HL-60/S4 (cell line): ENCODE measurements at regions not wholly inside any gene's neighbourhood (a gene's known extent, or its start where the extent isn't known, plus 50 kb on each side); places are given as distances from the start of the nearest gene placed in this dataset.
"Not testable (repeated sequence)": the region's sequence is repeated elsewhere in the genome, so short reads cannot be mapped to it uniquely, and the experiment has no call there.

ENCODE experiments used
- in situ Hi-C: fragments of 300-500 bp; cut with MboI; formaldehyde crosslinking; loops from 2 replicates; pipeline ENCODE4 v1.14.3; 2022; ENCODE audit warnings: low sequenced_read_pairs

- in situ Hi-C loops: no loop called here
Measured at GRCh38 chr16:86858501-86858900, 280.2 kb downstream of the FOXL1 start.

GRCh38 chr16:86861270-86861858 is 283.0 kb downstream of the FOXL1 start:
- in situ Hi-C loops: not testable (repeated sequence)

GRCh38 chr16:86862595-86863280 is 284.4 kb downstream of the FOXL1 start:
- in situ Hi-C loops: no loop called here

GRCh38 chr16:86863609-86864008 is 285.3 kb downstream of the FOXL1 start:
- in situ Hi-C loops: no loop called here

GRCh38 chr16:86864586-86864985 is 286.2 kb downstream of the FOXL1 start:
- in situ Hi-C loops: no loop called here

- in situ Hi-C loops: no loop called here
Measured at GRCh38 chr16:86865851-86866662, 287.7 kb downstream of the FOXL1 start.

GRCh38 chr16:86866986-86867722 is 288.8 kb downstream of the FOXL1 start:
- in situ Hi-C loops: no loop called here

- in situ Hi-C loops: no loop called here
Measured at GRCh38 chr16:86868070-86868469, 289.7 kb downstream of the FOXL1 start.

GRCh38 chr16:86868786-86869185 is 290.4 kb downstream of the FOXL1 start:
- in situ Hi-C loops: no loop called here

- in situ Hi-C loops: no loop called here
Measured at GRCh38 chr16:86869288-86870022, 291.1 kb downstream of the FOXL1 start.

GRCh38 chr16:86870380-86870779 is 292.0 kb downstream of the FOXL1 start:
- in situ Hi-C loops: no loop called here

- in situ Hi-C loops: no loop called here
Measured at GRCh38 chr16:86872131-86872530, 293.8 kb downstream of the FOXL1 start.

GRCh38 chr16:86872833-86873232 is 294.5 kb downstream of the FOXL1 start:
- in situ Hi-C loops: no loop called here

GRCh38 chr16:86874141-86874540 is 295.8 kb downstream of the FOXL1 start:
- in situ Hi-C loops: no loop called here

GRCh38 chr16:86876499-86876898 is 298.1 kb downstream of the FOXL1 start:
- in situ Hi-C loops: no loop called here

- in situ Hi-C loops: no loop called here
Measured at GRCh38 chr16:86877108-86877507, 298.8 kb downstream of the FOXL1 start.

GRCh38 chr16:86877835-86878234 is 299.5 kb downstream of the FOXL1 start:
- in situ Hi-C loops: no loop called here

GRCh38 chr16:86878236-86879080 is 300.1 kb downstream of the FOXL1 start:
- in situ Hi-C loops: no loop called here

GRCh38 chr16:86879268-86879667 is 300.9 kb downstream of the FOXL1 start:
- in situ Hi-C loops: no loop called here
